GM19238 (cell line): ENCODE measurements at regions not wholly inside any gene's neighbourhood (a gene's known extent, or its start where the extent isn't known, plus 50 kb on each side); places are given as distances from the start of the nearest gene placed in this dataset.

ENCODE experiments used
- DNase-seq: peaks from one replicate; pipeline ENCODE4 v3.0.0; 2011; ENCODE audit warnings: low spot score; ENCODE audit not compliant: insufficient read length

DNA sequence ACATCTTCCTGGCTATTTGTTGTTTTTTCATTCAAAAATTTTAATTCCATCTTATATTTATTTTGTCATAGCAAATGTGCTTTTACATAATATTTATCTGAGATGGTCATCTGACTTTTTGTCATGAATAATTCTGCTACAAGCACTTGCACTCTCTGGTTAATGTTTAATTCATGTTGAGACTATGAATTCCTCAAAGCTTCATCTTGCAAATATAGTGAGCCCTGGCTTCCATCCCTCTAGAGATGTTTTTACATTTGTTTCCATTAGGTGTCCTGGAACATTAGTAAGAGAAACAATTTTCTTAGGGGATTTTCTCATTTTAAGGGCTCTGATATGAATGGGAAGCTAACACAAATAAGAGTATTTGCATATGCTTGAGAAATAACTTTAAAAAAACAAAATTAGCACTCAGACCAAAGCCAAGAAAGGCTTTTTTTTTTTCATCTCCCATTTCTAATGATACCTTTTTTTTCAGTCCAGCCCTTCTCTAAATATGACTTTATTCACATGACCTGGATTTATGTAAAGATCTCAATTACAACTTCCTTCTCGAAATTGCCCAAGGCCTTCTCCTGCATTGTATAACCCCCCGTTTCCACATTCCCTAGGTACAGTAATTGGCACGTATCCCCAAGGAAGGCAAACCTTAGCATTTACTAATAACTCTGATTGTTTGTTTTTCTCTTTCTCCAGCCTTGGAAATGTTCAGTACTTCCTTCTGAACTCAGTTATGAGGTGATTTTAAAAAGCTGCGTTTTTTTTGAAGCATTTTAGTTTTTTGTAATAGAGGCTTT lies 797.0 kb upstream of the GJE1 start:
- DNase-seq, result no peak

DNA sequence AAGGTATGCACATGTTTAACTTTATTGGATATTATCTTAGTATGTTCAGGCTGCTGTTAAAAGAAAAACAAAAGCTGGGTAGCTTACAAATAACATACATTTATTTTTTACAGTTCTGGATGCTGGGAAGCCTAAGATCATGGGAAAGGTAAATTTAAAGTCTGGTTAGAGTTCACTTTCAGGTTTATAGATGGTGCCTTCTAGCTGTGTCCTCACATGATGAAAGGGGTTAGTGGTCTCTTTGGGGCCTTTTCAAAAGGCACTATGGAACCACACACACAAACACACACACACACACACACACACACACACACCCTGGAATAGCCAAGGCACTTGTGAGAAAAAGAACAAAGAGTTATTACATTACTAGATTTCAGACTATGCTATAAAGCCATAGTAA lies 805.8 kb upstream of the GJE1 start:
- DNase-seq, result no peak

DNA sequence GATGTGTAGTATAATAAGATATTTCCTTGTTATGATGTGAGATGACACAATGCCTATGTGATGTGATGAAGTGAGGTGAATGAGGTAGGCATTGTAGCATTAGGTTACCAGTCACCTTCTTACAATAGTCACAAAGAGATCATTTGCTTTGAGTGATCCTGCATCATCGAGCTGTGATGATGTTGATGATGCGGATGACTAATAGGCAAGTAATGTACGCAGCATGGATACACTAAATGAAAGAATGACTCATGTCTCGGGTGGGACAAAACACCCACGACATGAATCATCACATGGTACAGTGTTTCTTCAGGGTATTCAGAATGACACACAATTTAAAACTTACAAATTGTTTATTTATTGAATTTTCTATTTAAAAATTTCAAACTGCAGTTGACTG lies 806.3 kb upstream of the GJE1 start:
- no peak for DNase-seq

DNA sequence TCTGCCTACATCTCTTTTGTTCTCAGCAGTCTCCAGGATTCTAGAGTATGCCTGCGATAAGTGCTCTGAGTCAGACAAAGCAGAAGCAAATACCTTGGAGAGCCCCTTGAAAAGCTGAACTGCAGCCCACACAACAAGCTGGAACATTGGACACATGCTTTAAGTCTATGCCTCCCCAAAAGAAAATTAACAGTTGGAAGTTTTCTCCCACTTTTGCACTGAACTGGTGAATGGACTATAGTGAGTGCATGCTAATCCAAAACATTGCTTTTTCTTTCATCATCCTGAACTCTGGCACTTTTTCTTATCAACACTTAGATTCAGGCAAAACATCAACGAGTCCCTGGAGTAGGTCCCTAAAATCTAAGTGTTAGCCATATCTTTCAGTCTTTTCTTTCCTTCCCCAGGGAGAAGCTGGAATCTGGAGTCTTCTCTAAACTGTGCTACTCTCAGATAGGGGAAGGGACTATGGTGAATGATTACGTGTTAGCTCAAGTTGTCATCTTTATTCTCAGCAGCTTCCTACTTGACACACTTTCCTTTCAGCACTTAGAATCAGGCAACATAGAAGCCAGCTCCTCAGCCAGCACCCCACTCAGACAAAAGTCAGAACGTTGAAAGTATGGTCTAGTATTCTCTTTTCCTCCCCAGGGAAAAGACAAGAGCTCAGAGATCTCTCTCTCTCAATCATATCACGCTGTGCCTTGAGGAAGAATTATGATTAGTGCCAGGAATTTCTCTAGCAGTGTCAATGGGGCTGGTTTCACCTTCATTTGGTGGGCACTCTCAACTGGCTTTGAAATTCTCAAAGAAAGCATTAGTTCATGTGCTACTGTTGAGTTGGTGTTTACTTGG lies 811.0 kb upstream of the GJE1 start:
- DNase-seq, result no peak

DNA sequence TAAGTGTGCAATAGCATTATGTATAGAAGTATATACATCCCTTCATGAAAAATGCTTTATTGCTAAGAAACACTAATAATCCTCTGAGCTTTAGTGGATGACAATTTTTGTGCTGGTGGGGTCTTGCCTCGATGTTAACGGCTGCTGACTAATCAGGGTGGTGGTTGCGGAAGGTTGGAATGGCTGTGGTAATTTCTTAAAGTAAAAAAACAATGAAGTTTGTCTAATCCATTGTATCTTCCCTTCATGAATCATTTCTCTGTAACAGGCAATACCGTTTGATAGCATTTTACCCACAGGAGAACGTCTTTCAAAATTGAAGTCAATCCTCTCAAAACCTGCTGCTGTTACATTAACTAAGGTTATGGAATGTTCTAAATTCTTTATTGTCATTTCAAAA lies 816.5 kb upstream of the GJE1 start:
- no peak for DNase-seq

DNA sequence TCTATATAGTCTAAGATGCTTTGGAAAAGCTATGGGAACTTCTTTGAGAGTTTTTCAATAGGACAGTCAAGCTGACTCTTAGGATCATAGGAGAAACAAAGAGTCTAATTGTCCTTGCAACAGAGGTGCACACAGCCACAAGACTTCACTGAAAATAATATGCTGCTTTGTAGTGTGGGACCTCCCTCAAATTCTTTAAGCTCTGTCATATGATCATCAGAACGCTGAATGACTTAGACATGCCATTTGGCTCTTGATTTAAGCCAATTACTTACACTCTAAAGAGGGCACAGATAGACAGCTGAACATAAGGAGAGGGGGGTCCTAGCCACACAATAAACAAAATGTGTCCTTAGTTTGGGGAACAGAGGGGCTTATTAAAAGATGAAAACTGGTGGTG lies 818.7 kb upstream of the GJE1 start:
- DNase-seq, result no peak

DNA sequence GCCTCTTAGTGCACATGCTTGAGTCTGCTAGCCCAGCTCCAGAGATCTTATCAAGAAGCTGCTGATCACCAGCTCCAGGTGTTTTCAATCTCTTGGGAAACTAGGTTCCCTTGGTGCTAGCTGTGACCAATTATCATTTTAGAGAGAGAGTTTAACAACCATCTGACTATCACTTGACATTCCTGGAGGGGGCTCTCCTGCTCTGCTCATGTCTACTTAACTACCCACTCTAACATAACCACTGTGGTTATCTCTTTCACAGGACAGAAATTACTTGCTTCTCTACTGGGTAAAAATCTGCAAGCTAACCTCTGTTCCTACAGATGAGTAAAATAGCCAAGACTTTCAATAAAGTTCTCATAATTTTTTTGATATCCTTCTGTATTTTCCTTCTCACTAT lies 823.4 kb upstream of the GJE1 start:
- DNase-seq, result no peak

DNA sequence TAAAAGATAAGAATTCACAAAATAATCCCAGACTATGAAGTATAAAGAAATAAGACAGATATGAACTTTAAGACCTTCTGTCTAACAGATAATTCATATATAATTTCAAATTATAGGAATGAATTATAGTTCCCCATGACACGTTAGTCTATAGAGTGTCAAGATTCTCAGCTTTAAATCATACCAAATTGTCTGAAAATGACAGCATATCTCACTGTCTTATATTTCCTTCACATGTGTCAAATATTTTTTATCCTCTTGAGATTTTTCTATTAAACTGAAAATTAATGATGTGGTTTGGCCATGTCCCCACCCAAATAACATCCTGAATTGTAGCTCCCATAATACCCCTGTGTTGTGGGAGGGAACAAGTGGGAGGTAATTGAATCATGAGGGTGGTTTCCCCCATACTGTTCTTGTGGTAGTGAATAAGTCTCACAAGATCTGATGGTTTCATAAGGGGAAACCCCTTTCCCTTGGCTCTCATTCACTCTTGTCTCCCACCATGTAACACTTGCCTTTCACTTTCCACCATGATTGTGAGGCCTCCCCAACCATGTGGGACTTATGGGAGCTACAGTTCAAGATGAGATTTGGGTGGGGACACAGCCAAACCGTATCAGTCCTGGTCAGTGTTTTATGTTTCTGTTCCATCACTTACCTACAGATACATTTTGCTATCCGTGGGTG lies 825.3 kb upstream of the GJE1 start:
- no peak for DNase-seq

DNA sequence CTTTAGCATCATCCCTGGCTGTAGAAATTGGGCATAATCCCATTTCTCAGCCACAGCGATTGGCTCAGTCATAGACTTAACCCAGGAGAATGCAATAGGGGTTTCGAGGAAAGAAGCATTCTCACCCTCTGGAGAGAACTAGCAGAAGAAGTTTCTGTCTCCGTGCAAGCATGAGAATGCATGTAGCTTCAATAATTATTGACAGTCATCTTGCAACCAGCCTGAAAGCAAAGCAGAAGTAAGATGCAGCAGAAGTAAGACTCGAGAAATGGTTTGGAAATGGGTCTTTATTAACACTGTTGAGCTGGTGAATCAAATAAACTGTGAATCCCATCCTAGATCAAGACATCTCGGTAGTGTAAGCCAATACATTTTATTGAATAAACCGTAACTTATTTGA lies 828.8 kb upstream of the GJE1 start:
- DNase-seq, result no peak

DNA sequence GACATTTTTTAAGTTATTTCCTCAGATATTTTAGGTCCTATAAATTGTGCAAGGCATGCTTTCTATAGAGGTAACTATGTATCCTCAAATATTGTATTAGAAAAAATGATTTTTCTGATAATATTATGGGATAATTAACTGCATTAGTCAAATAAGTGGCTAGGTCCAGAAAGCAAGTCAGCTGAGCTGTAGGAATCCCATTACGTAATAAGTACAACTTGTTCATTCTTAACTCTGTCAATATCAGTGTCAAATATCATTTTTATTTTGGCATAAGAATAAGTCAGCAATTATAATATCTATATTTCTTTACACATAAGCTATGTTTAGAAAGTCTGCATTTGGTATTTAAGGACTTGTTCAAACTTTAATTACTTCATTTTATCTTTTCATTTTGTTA lies 830.9 kb upstream of the GJE1 start:
- no peak for DNase-seq

DNA sequence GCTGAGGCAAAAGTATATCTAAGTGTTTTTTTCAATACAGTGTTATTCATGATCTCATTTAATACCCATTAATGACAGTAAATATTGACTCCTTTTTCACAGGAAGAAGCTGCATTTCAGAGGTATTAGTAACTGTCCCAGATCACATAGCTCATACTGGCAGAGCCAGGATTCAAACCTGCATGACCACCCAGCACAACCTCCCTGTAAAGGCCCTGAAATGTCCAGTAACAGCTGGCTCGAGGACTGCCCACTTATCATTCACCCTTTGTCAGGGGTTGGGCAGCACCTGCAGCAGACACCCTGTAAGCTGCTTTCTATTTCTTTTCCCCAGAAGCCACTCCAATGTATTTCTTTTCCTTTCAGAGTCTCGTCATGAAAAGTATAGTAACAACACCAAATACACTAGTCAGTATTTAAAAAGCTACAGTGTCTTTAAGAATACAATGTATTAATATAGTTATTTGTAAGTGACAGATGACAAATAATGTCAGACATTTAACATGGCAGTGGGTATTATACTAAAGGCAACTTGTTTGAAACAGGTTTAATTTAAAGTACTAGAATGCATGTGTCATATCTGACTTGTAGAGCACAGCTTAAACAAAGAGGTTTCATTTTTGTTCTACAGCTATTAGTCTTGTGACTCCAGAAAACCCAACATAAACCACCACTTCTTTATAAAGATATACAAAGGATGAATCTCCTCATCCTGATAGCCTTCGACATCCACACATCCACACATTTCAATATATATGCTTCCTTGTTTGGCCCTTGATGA lies 841.6 kb upstream of the GJE1 start:
- no peak for DNase-seq

DNA sequence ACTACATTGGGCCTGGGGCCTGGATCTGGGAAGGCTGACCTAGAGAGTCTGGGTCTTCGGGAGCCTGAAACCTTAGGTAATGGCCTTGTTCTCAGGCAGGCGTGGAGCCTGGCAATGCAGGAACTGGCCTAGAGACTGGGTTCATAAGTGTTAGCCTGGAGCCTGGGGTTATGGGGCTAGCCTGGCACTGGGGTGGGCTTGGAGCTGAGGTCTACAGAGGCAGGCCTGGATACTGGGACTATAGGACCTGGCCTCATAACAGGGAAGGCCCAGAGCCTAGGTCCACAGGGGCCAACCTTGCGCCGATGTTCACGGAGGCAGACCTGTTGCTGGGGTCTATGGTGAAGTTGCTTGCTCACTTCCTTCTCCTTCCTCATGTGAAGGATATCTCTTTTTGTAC lies 843.8 kb upstream of the GJE1 start:
- no peak for DNase-seq

DNA sequence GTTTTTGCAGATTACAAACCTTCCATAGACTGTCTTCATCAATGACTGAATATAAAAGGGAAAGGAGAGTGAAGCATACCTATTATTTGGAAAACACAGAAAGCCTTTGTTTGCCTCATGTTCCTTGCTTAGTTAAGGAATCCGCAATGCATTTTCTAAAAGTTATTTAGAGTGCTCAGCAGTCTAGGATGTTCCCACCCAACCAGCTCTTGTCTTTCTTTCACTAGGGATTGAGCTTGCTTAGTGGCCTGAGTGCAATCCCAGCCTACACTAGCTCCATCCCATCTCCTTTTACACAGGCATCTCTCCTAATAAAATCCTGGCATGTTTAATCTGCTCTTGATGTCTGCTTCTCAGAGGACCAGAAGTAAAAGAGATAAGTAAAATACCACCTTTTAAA lies 850.5 kb upstream of the GJE1 start:
- no peak for DNase-seq

DNA sequence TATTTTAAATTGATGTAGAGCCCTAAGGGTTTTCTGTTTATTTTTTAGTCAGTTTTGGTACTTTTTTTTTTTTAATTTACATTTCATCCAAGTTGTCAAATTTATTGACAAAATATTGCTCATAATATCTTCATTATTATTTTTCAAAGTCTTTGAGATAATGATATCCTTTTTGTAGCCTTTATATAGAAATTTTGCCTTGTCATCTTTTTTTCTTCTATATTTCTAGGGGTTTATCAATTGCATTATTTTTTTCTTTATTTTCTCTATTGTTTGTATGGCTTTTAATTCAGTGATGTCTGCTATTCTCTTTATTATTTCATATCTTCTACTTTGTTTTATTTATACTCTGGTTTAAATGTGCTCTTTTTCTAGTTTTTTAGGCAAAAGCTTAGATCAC lies 863.0 kb upstream of the GJE1 start:
- DNase-seq, result no peak

DNA sequence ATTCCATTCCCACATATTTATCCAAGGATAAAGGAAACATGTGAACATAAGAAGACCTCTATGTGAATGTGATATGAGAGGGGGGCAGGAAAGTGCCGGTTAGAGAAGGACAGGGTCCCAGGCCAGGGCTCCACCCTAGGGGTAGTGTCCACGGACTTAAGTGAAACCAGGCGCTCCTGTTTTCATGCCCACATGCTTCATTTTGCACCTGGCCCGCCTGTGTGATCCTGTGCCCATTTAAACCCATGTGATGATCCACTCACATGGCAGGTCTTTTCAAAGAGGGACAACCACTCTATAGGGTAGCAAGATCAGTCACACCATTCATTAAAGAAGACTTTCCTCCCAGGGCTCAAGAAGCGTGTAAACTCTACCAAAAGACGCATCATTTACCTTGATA lies 865.3 kb upstream of the GJE1 start:
- DNase-seq, result no peak

DNA sequence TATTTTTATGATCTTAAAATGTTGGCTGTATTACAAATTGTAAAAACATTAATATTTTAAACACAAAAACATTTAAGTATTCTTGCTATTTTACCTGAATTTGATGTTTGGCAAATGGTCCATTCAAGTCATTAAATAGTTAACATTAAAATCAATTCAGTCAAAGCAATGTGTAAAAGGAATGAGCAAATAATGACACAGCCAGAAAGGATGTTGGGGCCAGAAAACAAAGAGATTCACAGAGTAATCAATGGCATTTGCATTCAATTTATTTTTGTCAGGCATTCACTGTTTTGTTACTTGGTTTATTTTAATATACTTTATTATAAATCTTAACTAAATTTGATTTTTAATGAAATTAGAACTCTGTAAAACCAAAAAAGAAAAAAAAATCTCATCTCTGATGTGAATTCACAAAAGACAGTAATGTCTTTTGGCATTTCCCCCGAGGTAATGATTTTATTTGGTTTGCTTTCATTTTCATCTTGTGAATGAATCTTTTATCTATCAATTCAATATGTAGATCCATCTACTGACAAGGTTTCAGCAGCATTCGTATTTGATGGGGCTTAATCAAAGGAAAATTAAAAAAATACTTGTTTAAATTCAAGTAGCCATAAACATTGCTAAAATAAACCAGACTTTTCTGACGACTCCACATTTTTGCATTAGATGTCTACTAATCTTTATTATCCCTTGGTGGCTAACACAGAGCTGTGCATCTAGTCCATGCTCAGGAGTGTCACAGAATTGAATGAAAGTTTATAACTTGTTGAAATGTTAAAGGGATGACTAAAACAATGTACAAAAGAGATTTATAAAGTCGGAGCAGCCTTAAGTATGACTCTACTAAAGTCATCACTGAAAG lies 866.7 kb upstream of the GJE1 start:
- DNase-seq, result no peak

DNA sequence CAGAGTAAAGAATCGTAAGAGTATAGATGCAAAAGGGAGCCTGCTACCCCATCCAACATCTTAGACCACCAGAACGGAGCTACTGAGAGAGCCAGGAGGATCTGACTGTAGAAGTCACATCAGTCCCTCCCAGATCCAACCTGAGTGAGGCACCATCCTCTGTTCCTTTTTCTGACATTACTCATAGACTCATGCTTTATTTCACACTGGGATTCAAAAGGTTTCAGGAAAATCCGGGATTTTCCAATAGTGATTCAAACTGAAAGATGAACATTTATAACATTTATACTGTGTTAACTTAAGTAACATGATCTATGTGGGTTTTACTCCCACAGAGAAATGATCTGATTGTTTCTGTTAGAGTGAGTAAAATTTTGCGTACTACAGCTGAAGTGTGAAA lies 868.6 kb upstream of the GJE1 start:
- DNase-seq, result no peak

DNA sequence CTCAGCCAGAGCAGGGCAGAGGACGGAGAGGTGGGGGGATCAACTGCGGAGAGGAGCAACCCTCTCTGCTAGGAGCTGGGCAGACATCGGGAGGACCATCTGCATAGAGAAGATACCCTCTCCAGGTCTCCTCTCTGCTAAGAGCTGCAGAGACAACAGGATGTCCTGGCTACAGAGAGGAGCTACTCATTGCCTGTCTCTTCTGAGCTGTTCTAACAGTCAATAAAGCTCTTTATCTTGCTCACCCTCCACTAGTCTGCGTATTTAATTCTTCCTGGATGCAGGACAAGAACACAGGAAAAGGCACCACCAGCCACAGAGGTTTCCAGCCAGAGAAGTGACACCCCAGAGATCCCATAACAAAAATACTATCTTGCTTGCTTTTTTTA lies 871.1 kb upstream of the GJE1 start:
- DNase-seq, result no peak

DNA sequence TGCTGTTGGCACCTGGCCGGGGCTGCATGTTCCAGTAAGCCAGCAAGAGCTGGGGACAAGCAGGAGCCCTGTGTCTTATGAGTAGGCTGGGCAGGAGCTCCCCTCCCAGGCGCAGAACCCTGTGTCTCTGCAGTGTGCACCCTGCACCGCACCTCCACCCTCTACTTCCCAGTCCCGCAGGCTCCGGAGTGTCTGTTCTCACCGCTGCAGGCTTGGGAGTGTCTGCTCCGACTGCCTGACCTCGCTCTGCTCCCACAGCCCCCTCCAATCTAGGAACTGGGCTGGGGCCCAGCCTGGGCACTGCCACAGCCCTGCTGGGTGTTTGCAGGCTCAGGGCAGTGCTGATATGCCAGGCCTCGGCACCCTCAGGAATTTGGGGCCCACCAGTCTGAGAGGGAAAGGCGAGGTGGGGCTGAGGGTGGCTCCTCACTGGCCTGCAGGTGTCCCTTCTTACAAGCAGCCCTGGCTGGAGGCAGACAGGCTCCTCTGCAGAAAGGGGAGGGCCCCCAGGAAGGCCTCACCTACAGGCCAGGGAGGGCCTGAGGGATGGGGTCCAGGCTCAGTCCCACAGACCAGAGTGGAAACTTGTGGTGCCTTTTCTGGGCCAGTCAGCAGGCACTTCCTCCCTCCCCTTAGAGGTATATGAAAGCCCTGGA lies 871.6 kb upstream of the GJE1 start:
- DNase-seq, result no peak

DNA sequence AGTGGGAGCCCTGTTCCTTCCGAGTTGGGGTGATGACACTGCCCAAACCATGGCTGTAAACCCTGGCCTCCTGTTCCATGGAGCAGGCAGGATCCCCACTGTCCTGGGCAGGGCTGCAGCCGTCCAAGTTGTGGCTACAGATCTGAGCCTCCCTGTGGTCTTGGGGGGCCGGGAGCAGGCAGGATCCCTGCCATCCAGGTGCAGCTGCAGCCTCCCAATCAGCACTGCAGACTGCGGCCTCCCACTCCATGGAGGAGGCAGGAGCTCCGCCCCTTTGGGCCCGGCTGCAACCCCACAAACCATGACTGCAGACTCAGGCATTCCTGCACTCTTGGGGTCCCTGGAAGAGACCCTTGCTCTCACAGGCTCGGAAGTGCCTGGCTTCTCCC lies 872.1 kb upstream of the GJE1 start:
- no peak for DNase-seq
